ENCODE measurements at regions not wholly inside any gene's neighbourhood (a gene's known extent, or its start where the extent isn't known, plus 50 kb on each side); places are given as distances from the start of the nearest gene placed in this dataset.

DNA sequence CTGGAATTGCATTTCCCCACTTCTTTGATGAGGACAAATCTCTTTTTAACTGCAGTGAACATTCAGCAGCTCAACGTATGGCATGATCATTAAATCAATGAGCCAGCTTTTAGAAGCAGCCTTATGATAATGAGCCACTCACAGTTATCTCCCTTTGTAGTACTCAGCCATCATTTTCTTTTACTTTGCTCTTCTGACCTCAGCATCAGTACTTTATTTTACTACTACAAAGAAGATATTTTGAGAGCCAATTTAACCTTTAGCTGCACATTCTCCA lies 250.0 kb upstream of the CLEC14A start:
- Mint-ChIP-seq H3K27ac (no peak overlapping the region), H3K9me3 (no peaks in the 10 kb centered on the region), H3K4me1 (ENCODE audit: low read depth) (no peaks in the 10 kb centered on the region), H3K4me3 (no peak overlapping the region), H3K36me3 (ENCODE audit: low read depth) (no peaks in the 10 kb centered on the region), H3K27me3 (no peaks in the 10 kb centered on the region)

DNA sequence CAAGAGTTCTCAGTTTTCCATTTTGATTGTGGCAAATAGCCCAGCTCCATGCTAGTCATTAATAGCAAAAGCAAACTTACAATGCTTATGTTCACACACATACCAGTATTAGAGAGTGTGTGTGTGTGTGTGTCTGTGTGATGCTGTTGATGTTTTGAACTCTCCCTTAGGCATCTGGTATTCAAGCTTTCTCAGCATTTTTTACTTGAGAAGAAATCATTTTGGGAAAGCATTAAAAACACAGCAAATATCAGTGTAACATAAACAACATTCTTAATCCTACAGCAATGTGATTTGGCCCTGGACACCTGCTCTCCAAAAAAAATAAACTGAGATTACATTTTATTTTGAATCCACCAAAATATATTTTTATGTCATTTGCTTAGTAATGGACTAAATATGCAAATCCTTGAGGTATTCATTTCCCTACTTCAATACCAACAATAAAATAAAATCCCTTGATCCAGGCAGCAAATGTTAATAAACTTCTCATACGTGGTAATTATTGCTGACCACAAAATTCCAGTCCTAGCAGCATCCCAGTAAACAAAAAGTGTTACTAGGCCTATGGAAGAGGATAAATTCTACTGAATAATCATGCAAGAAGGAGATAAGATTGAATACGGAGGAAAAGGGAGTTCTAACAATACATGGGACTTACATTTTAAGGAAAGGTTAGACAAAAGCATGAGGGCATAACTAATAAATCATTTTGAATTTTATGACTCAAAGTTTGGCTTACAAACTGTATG lies 249.5 kb upstream of the CLEC14A start:
- no peaks in the 10 kb centered on the region for H3K4me1 Mint-ChIP-seq (ENCODE audit: low read depth)
- H3K27ac Mint-ChIP-seq, result no peak overlapping the region
- no peaks in the 10 kb centered on the region for H3K9me3 Mint-ChIP-seq
- H3K27me3 Mint-ChIP-seq, result no peaks in the 10 kb centered on the region
- no peaks in the 10 kb centered on the region for H3K36me3 Mint-ChIP-seq (ENCODE audit: low read depth)
- H3K4me3 Mint-ChIP-seq, result no peak overlapping the region

DNA sequence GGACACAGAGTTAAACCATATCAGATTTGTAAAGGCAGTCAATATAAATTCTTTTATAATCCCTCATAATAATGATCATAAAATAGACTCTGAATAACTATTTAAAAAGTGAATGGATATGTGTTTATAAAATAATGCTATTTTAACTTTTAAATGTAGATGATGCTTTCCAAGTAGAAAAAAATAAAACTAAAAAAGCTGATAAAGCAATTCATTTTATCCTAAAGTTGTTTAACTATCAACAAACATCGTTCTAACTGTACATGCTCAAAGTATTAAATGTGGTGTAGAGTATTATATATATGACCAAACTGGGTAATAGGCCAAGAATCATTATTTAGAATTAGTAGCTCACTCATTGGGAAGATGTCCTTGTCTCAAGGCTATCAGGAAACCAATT lies 248.3 kb upstream of the CLEC14A start:
- no peak overlapping the region for H3K27ac Mint-ChIP-seq
- no peaks in the 10 kb centered on the region for H3K27me3 Mint-ChIP-seq
- no peaks in the 10 kb centered on the region for H3K4me1 Mint-ChIP-seq (ENCODE audit: low read depth)
- H3K9me3 Mint-ChIP-seq, result no peaks in the 10 kb centered on the region
- H3K36me3 Mint-ChIP-seq (ENCODE audit: low read depth), result no peaks in the 10 kb centered on the region
- no peak overlapping the region for H3K4me3 Mint-ChIP-seq

DNA sequence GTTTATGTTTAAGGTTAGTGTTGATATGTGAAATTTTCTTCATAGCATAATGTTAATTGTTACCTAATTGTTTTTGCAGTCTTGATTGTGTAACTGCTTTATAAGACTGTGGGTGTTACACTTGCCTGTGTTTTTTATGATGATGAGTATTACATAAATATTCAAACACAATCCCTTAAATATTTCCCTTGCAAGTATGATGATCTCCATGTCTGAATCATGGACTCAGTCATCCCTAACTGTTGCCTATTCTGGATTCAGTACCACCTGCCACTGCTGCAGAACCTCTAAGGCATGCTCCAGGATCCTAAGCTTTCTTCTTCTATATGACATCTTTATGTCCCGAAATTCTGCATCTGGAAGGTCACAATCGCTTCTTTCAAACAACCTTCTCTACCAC lies 246.3 kb upstream of the CLEC14A start:
- H3K4me3 Mint-ChIP-seq, result no peak overlapping the region
- H3K27me3 Mint-ChIP-seq, result no peaks in the 10 kb centered on the region
- no peaks in the 10 kb centered on the region for H3K36me3 Mint-ChIP-seq (ENCODE audit: low read depth)
- no peaks in the 10 kb centered on the region for H3K9me3 Mint-ChIP-seq
- H3K4me1 Mint-ChIP-seq (ENCODE audit: low read depth), result no peaks in the 10 kb centered on the region
- H3K27ac Mint-ChIP-seq, result no peak overlapping the region

DNA sequence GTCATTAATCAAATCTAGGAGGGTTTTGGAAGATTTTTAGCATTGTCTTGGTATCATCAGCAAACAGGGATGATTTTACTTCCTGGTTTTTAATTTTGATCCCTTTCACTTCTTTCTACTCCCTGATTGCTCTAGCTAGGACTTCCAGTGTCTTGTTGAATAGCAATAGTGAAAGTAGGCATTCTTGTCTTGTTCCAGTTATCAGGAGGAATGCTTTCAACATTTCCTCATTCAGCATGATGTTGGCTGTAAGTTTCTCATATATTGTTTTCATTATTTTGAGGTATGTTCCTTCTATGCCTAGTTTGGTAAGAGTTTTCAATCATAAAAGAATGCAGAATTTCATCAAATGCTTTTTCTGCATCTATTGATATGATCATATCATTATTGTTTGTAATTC lies 244.2 kb upstream of the CLEC14A start:
- Mint-ChIP-seq H3K9me3 (no peaks in the 10 kb centered on the region), H3K36me3 (ENCODE audit: low read depth) (no peaks in the 10 kb centered on the region), H3K4me1 (ENCODE audit: low read depth) (no peaks in the 10 kb centered on the region), H3K27ac (no peak overlapping the region), H3K4me3 (no peak overlapping the region), H3K27me3 (no peaks in the 10 kb centered on the region)

DNA sequence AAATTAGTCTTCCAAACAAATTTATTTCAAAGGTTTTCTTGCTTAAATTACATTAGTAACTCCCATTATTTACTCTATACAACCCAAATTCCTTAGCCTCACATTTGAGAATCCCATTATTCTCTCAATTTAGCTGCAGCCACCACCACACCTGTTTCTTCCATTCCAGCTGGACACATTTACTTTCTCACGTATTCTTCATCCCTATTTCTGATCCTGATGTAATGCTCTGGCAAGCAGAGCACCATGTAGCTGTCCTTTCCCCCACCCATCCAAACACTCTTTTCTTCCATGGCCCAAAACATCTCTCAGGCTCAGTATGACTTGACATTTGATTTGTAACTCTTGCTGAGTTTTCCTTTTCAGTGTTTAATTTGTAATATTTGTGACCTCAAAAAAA lies 240.2 kb upstream of the CLEC14A start:
- H3K4me3 Mint-ChIP-seq, result no peak overlapping the region
- H3K27ac Mint-ChIP-seq, result no peak overlapping the region
- no peaks in the 10 kb centered on the region for H3K4me1 Mint-ChIP-seq (ENCODE audit: low read depth)
- no peaks in the 10 kb centered on the region for H3K36me3 Mint-ChIP-seq (ENCODE audit: low read depth)
- no peaks in the 10 kb centered on the region for H3K27me3 Mint-ChIP-seq
- H3K9me3 Mint-ChIP-seq, result peaks cover 5% of the 10 kb centered on the region

DNA sequence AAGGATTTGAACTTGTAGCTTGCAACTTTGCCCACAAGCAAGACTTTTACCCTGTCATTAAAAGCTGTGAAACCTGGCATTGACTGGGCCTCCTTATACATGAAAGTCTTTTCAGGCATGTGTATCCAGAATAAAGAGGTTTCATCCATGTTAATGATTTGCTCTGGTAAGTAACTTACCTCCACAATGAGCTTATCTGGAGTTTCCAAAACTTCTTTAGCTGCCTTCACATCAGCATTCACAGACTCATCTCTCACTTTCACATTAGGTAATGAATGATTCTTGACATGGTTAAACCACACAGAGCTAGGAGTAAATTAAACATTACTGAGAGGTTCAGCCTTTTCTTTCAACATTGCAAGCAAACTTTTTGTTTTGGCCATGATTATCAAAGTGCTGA lies 234.4 kb upstream of the CLEC14A start:
- no peak overlapping the region for H3K4me3 Mint-ChIP-seq
- H3K36me3 Mint-ChIP-seq (ENCODE audit: low read depth), result no peaks in the 10 kb centered on the region
- H3K27me3 Mint-ChIP-seq, result no peaks in the 10 kb centered on the region

DNA sequence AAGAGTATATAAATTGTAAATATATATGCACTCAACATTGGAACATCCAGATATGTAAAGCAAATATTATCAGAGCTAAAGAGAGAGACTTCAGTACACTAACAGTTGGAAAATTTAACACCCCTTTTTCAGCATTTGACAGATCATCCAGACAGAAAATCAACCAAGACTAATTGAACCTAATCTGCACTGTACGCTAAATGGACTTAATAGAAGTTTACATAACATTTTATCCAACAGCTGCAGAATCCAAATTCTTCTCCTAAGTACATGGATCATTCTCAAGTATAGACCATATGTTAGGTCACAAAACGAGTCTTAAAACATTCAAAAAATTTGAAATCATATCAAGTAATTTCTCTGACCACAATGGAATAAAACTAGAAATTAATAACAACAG lies 229.1 kb upstream of the CLEC14A start:
- H3K4me3 Mint-ChIP-seq, result no peak overlapping the region
- H3K9me3 Mint-ChIP-seq, result peaks cover 4% of the 10 kb centered on the region
- no peaks in the 10 kb centered on the region for H3K4me1 Mint-ChIP-seq (ENCODE audit: low read depth)
- no peaks in the 10 kb centered on the region for H3K36me3 Mint-ChIP-seq (ENCODE audit: low read depth)
- H3K27me3 Mint-ChIP-seq, result no peaks in the 10 kb centered on the region
- no peak overlapping the region for H3K27ac Mint-ChIP-seq

More for the DNA sequence above, 234.4 kb upstream of the CLEC14A start:
- Mint-ChIP-seq H3K4me1 (ENCODE audit: low read depth) (no peaks in the 10 kb centered on the region), H3K27ac (no peak overlapping the region), H3K9me3 (peaks cover 13% of the 10 kb centered on the region)

DNA sequence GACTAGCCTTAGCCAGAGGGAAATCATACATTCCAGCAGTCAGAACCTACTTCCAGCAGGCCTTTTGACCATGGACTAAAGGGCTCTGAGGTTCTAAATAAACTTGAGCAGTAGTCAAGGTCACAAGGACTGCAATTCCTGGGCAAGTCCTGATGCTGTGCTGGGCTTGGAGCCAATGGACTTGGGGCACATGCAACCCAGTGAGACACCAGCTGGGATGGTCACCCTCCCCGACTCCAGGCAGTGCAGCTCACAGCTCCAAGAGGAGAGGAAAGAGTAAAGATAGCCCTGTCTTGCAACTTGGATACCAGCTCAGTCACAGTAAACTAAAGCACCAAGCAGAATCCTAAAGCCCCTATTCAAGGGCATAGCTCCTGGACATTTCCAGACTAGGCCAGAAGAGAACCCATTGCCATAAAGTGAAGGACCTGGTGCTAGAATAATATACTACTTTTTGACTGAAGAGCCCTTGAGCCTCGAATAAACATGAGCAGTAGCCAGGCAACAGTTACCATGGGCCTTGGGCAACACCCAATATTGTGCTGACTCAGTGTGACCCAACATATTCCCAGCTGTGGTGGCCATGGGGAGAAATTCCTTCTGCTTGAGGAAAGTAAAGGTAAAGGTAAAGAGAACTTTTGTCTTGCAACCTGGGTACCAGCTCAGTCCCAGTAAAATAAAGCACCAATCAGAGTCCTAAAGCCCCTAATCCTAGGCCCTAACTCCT lies 226.2 kb upstream of the CLEC14A start:
- peaks cover 14% of the 10 kb centered on the region for H3K9me3 Mint-ChIP-seq

DNA sequence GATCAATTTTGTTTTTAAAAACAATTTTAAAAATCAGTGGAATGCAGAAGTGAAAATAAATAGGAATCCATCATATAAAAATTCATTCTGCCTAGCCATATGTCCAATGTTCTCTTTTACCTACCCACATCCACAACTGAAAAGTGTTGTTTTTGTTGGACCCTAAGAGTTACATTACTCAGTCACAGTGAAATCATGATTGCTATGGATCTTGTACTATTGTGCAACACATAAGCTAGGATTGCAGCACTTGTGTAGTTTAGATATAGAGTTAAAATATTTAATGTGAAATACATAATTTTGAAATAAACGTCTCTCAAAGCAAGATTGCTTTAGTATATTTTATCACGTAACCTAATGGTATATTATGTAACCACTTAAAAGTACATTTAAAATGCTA lies 213.3 kb upstream of the CLEC14A start:
- H3K4me3 Mint-ChIP-seq, result no peak overlapping the region
- H3K9me3 Mint-ChIP-seq, result peaks cover 3% of the 10 kb centered on the region
- no peaks in the 10 kb centered on the region for H3K27me3 Mint-ChIP-seq
- no peak overlapping the region for H3K27ac Mint-ChIP-seq
- H3K36me3 Mint-ChIP-seq (ENCODE audit: low read depth), result no peaks in the 10 kb centered on the region
- H3K4me1 Mint-ChIP-seq (ENCODE audit: low read depth), result no peaks in the 10 kb centered on the region

More for the DNA sequence above, 226.2 kb upstream of the CLEC14A start:
- H3K4me3 Mint-ChIP-seq, result no peak overlapping the region
- H3K36me3 Mint-ChIP-seq (ENCODE audit: low read depth), result no peaks in the 10 kb centered on the region
- no peaks in the 10 kb centered on the region for H3K27me3 Mint-ChIP-seq
- no peak overlapping the region for H3K27ac Mint-ChIP-seq
- H3K4me1 Mint-ChIP-seq (ENCODE audit: low read depth), result no peaks in the 10 kb centered on the region

DNA sequence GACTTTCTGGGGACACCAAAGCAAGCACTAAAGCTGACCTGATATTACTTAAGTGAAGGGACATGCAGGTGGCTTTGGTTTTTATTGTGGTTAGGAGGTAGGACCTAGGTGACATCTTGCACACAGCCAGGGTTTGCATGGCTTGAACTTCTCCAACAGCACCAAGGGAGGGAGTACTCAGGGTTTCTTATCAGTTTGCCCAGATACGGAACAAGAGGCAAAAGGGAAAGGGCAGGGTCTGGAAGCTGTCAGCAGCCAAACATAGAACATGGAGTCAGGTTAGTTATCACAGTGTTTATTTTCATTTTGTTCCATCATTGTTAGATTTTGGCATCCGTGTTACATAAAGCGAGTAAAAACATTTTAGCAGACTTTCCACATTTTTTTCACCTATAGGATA lies 186.3 kb upstream of the CLEC14A start:
- no peaks in the 10 kb centered on the region for H3K36me3 Mint-ChIP-seq (ENCODE audit: low read depth)

DNA sequence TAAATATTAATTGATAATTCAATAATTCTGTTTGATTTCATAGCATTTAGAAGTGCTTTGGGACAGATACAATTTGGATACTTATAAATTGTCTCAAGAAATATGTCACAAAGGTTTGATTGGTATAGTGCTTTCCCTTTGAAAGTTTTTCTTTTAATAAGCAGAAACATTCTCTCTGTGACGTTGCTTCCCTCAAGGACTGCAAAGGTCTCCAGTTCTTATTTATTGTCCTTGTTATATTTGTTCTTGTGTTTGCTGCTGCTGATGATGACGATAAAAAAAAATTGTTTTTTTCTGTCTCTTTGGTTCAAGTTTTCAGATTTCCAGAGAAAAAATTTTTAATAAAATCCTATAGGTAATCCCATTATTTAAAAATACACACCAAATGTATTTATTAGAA lies 176.3 kb upstream of the CLEC14A start:
- no peaks in the 10 kb centered on the region for H3K27me3 Mint-ChIP-seq
- no peaks in the 10 kb centered on the region for H3K36me3 Mint-ChIP-seq (ENCODE audit: low read depth)
- no peaks in the 10 kb centered on the region for H3K4me1 Mint-ChIP-seq (ENCODE audit: low read depth)
- H3K27ac Mint-ChIP-seq, result no peak overlapping the region
- H3K4me3 Mint-ChIP-seq, result no peak overlapping the region
- no peaks in the 10 kb centered on the region for H3K9me3 Mint-ChIP-seq

More for the DNA sequence above, 186.3 kb upstream of the CLEC14A start:
- Mint-ChIP-seq H3K4me3 (no peak overlapping the region), H3K4me1 (ENCODE audit: low read depth) (no peaks in the 10 kb centered on the region), H3K27ac (no peak overlapping the region), H3K9me3 (peaks cover 4% of the 10 kb centered on the region), H3K27me3 (no peaks in the 10 kb centered on the region)

DNA sequence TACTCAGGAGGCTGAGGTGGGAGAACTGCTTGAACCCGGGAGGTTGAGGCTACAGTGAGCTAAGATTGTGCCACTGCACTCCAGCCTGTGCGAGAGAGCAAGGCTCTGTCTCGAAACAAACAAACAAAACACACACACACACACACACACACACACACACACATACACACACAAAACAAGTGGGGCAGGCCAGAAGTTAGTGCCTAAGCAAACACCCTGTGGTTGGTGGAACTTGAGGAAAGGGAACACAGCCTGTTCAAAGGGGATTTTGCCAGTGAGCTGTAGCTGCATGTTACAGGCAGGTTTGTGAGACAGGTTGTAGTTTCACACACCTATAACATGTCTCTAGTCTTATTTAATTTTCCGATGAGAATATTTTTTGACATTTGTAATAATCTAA lies 175.3 kb upstream of the CLEC14A start:
- H3K4me3 Mint-ChIP-seq, result no peak overlapping the region
- no peaks in the 10 kb centered on the region for H3K36me3 Mint-ChIP-seq (ENCODE audit: low read depth)
- no peaks in the 10 kb centered on the region for H3K9me3 Mint-ChIP-seq
- no peak overlapping the region for H3K27ac Mint-ChIP-seq
- no peaks in the 10 kb centered on the region for H3K27me3 Mint-ChIP-seq
- H3K4me1 Mint-ChIP-seq (ENCODE audit: low read depth), result no peaks in the 10 kb centered on the region

DNA sequence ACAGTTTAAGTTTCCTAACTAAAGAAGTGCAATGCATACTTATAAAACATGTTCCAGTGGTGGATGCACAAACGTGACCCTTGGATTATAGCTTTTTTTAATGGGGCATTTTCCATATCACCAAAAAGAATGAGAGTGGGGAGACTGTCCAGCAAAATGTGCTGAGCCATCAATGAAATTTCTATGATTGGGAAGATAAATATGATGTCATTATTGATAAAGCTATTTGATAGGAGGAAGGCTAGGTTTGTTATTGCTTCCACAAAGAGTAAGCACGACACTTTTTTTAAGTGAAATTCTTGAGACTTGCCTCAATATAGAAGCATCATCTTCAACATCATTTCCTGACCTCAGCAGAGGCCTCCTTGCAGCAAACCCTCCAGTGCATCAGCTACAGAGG lies 174.6 kb upstream of the CLEC14A start:
- Mint-ChIP-seq H3K27me3 (no peaks in the 10 kb centered on the region), H3K4me1 (ENCODE audit: low read depth) (no peaks in the 10 kb centered on the region), H3K27ac (no peak overlapping the region), H3K36me3 (ENCODE audit: low read depth) (no peaks in the 10 kb centered on the region), H3K9me3 (no peaks in the 10 kb centered on the region), H3K4me3 (no peak overlapping the region)

DNA sequence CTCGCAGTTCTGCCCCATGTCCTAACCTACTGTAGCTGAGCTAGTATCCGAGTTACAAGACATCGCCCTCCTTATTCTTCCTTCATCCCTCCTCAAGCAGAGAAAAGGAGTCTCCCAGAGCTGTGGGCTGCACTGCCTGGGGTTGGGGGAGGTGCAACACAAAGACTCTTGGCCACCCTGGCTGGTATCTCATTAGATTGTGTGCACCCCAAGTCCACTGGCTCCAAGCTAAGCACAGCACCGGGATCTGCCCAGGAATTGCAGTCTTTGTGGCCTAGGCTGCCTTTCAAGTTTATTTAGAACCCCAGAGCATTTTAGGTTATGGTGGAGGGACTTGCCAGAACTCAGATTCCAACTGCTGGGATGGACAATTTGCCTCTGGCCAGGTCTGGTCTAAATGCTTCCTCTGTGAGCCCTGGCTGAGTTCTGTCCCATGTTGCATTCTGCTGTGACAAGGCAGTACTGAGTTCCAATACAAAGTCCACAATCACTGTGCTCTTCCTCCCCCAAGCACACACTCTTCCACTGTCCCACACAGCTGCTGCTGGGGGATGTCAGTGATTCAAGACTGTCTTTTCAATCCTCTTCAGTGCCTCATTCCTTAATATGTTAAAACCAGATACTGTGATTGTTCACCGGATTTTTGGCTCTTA lies 169.6 kb upstream of the CLEC14A start:
- Mint-ChIP-seq H3K27me3 (no peaks in the 10 kb centered on the region), H3K27ac (no peak overlapping the region), H3K4me1 (ENCODE audit: low read depth) (no peaks in the 10 kb centered on the region), H3K9me3 (peaks cover 23% of the 10 kb centered on the region), H3K4me3 (no peak overlapping the region), H3K36me3 (ENCODE audit: low read depth) (no peaks in the 10 kb centered on the region)

All from stimulated activated naive CD8-positive, alpha-beta T cell treated with anti-CD3 and anti-CD28 coated beads, Interleukin-15, Interleukin-2, amounts not matched to agents 100 ng/mL and 50 ng/mL, for 24 hours (primary cell).